ENCODE measurements at regions not wholly inside any gene's neighbourhood (a gene's known extent, or its start where the extent isn't known, plus 50 kb on each side); places are given as distances from the start of the nearest gene placed in this dataset.
A peak's percentile ranks its signal among the peaks of the same experiment; 100 is the strongest.

DNA sequence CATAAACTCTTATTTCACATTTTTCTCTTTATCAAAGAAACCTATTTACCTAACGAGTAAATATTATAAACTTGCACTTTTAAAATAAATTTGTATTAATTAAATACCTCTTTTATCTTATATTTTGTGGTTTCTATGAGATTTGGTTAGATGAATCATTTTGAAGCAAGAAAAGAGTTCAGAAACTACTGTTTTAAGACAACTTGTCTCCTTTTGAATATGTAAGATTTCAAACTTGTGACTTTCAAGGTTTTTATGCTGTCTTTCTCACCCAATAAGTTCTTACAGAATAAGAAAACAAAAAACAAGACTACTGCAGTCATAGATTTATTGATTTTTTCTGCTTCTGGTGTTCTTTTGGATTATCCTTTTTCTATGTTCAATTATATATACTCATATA lies 339.0 kb downstream of the SNAPC1 start:
- DNase-seq, result no peak

GRCh38 chr14:62101673-62102348 lies 339.6 kb downstream of the SNAPC1 start:
- DNase-seq, result no peak

DNA sequence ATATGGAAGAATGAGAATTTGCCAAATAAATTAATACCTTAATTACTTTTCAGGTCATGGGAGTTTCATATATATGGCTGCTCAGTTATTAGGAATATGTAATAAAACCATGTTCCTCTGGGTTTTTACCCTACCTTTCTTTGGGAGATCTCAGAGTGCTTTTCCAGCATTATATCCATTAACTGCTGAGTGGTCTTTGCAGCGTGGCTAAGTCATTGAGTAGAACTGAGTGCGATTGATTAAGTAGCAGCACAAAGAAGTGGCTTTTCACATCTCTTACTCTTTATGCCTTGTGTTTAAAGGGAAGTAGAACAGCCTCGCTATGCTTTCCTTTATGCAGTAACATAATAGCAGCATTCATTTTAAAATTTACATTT lies 340.1 kb downstream of the SNAPC1 start:
- no peak for DNase-seq

DNA sequence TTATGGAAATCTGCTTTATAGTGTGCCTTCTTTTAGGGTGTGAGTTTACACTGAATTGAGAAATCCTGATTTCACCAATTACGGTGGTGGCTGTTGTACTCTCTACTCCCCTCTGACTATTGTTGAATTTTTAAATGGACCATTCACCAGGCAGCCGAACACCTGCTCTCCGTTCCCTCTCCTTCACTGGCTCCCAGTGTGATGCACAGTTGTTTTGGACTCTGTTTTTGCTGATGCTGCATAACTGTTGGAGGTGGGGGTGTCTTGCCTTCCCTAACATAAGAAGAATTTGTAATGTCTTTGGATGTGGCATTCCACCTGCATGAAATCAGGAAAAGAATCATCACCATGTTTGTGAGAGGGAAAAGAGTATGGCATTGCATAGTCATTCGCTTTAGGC lies 341.2 kb downstream of the SNAPC1 start:
- DNase-seq, result no peak

- DNase-seq, result no peak
These were observed 348.7 kb downstream of the SNAPC1 start for GRCh38 chr14:62110941-62111340.

DNA sequence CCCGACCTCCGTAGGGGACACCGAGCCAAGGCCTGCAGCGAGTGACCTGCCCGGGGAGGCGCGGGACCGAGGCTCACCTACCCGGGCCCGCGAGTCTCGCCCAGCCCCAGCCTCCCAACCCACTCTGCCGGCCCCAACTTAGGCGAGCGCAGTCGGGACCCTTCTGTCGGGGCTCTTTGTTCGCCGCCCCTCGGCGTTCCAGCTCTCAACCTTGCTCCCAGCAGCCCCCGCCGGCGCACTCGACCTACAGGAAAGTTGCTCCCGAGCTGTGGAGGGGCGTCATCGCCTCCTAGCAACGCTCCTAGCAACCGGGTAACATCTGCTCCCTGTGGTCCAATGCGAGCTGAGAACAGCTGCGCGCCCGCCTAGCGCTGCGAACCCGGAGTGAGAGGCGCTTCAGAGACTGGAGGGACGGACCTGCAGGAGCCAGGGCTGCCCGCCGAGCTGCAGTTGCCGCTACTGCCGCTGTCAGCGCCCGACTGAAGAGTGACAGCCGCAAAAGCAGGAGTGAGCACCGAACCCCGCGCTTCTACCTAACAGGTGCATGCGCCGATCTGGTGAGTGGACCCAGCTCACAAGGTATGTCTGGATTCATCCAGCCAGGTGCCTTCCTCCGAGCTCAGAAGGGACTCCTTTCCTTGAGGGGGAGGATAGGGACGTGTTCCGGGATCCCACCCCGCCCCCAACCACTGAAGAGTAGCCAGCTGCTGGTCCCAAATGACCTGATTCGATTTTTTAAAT lies 355.0 kb downstream of the SNAPC1 start:
- DNase-seq, result peak; percentile 88

DNA sequence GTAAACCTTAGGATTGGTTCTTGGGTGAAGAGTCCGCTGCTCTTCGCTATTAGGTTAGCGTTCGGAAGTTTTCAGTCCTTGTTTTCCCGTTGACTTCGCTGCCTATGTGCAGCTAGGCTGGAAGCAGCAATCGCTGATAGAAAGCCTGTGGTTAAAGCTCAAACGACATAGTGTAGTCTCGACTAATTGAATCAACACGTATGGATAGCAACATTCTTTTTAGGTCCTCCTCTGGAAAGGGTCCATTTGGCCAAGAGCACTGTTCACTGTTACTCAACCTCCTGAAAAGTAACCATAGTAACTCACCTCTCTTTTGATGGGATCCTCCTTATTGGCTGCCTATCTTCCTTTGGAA lies 355.5 kb downstream of the SNAPC1 start:
- DNase-seq, result no peak

DNA sequence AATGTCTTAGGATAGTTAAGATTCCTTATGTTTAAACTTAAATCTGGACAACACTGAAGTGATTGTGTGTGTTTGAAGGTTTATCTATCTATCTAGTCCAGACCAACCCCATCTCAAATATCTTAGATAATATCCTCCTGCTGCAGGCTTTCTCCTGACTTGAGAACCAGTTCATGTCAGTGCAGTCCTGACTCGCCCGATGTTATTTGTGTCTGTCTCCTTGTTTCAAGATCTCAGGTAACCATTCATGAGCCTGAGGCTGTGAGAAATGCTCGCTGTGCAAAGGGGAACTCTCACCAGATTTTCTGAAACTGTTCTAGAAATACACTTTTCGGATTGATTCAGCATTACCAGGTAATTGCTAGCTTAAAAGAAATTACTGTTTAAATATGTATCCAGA lies 356.2 kb downstream of the SNAPC1 start:
- no peak for DNase-seq

- no peak for DNase-seq
These were observed 356.7 kb downstream of the SNAPC1 start for GRCh38 chr14:62118871-62119270.

GRCh38 chr14:62123961-62124360 lies 361.7 kb downstream of the SNAPC1 start:
- no peak for DNase-seq

DNA sequence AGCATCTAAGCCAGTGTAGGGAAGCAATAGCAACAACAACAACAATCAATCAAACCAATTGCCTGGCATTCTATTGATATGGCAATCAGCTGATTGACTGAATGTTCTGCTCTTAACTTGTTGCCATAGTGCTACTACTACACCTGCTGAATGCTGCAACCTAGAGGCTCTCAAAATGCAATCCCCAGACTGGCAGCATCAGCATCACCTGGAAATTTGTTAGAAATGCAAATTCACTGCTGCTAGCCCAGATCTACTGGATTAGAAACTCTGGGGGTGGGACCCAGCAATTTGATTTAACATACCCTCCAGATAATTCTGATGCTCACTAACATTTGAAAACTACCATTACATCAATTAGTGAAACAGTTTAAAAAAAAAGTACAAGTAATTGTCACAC lies 363.6 kb downstream of the SNAPC1 start:
- DNase-seq, result no peak

- DNase-seq, result peak; percentile 36
These were observed 364.8 kb downstream of the SNAPC1 start for GRCh38 chr14:62126879-62127478.

- no peak for DNase-seq
These were observed 368.2 kb downstream of the SNAPC1 start for GRCh38 chr14:62130441-62130840.

- DNase-seq, result no peak
These were observed 371.7 kb downstream of the SNAPC1 start for GRCh38 chr14:62133776-62134550.

DNA sequence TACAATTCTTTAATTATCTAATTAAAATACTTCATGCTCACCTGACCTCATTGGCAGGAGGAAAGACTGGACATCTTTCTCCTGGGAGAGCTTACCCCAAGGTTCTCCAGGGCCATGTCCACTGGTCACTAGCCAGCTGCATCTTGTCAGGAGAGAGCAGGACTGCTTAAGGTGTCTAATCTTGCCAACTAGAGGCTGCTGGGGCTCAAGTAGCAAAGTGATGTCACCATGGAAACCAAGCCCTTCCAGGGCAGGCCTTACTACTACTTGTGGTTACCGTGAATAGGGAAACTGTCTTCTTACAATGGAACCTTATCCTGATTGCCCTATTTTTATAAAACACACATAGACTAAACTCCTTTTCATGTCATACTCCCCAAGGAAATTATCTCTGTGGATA lies 376.4 kb downstream of the SNAPC1 start:
- no peak for DNase-seq

DNA sequence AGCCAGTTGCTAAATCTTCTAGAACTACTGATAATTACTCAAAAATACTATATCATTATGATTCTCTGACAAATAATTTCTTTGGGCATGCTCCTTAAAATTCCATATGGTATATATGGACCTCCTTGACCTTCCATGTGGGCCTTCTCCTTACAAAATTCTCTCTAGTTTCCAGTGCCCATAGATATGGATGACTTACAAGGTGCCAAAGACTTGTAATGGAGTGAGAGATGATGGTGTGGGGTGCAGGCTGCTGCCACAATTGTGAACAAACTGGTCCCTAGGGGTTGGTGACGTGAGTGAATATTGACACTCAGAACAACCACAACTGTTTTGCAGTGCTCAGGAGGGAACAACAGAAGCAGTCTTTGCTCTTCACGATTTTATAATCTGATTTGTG lies 378.9 kb downstream of the SNAPC1 start:
- DNase-seq, result no peak

DNA sequence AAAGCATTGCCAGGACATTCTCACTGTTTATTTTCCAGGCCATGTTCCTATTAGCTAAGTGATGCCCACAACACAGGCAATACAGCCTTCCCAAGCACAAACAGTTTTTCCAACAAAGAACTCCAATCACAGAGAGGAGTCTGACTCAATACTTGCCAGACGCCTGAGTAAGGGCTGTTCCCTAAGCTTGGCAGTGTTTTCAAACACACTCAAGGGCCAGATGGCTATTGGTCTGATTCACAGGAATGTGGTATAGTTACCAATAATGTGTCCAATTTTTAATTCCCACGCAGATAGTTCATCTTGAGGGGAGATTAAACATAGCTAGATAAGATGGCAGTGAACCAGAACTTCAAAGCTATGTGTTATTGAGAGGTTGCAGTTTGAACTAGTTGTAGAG lies 381.0 kb downstream of the SNAPC1 start:
- no peak for DNase-seq

GRCh38 chr14:62144863-62145262 lies 382.6 kb downstream of the SNAPC1 start:
- no peak for DNase-seq

GRCh38 chr14:62146030-62146429 lies 383.8 kb downstream of the SNAPC1 start:
- no peak for DNase-seq

DNA sequence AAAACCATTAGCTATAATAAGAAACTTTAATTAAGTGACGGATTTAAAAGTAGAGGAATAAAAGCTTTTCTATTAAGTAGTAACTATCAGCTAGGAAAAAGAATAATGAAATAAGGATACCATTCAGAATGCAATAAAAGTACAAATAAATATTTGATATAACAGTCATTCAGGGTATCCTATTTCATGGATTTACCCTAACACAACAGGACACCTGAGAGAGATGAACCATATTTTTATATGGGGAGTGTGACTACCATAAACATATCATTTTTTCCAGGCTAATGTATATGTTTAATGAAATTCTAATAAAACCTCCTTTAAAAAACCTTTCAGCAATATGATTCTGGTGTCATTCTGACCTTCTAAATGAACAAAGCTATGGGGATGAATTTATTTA lies 393.8 kb downstream of the SNAPC1 start:
- no peak for DNase-seq

GRCh38 chr14:62158779-62159178 lies 396.6 kb downstream of the SNAPC1 start:
- no peak for DNase-seq

GRCh38 chr14:62159314-62159713 lies 397.1 kb downstream of the SNAPC1 start:
- no peak for DNase-seq

- DNase-seq, result peak; percentile 9
These were observed 400.9 kb downstream of the SNAPC1 start for GRCh38 chr14:62162998-62163589.

Data from DMS79 (cell line).